Adrenal gland (tissue), 5 donors: ENCODE measurements at regions not wholly inside any gene's neighbourhood (a gene's known extent, or its start where the extent isn't known, plus 50 kb on each side); places are given as distances from the start of the nearest gene placed in this dataset.

Source experiments
- POLR2A ChIP-seq, 2 donors: fragments of 450-650 bp; IDR thresholded peaks; one replicate each; pipeline ENCODE4 v1.6.1; 2017; ENCODE audit warnings: antibody characterized with exemption in 2 of 2, mild to moderate bottlenecking in 2 of 2, moderate library complexity in 1 of 2
- TF ChIP-seq, protein P1 (sequence below), 6 experiments: fragments of 450-650 bp in 4 of 6; fragments of 200-600 bp in 2 of 6; sonication (generic) in 1 of 6; IDR thresholded peaks; 1 replicate in 5 of 6; 2 replicates in 1 of 6; pipeline versions ENCODE4 v1.5.1 to v1.8.0; 2016 to 2021; ENCODE audit warnings: antibody characterized with exemption in 6 of 6, mild to moderate bottlenecking in 2 of 6, moderate library complexity in 1 of 6
- donor health status: DM: no; HTN: no; CAD: no.

DNA sequence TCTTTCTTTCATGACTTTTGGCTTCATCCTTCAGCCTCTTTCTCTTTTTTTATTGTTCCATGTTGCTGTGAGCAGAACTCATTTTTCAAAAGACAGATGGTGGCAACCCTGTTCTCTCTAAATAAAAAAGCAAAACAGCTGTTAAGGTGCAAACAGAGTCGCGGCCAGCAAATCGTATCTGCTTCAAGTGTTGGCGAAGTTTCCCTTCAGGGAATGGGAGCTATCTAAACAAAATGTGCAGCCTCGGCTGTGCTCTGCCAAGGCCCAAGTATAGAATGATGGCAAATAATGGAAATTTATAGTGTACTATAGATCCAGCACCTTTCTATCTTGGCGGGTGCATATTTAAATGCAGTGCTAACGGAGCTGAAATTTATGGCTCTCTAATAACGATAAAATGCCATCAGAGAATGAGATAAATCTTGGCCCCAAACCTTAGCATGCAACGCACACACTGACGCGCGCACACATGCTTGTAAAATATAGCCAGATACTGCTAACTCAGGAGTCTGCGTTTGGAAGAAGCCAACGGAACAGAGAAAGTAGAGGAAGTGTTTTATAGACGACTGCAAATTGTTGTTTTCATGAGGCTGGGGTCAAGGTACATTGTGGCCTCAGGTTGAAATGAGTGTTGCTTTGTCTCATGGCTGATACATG lies 315.5 kb upstream of the RBFOX1 start:
- TF ChIP-seq, protein P1, sequence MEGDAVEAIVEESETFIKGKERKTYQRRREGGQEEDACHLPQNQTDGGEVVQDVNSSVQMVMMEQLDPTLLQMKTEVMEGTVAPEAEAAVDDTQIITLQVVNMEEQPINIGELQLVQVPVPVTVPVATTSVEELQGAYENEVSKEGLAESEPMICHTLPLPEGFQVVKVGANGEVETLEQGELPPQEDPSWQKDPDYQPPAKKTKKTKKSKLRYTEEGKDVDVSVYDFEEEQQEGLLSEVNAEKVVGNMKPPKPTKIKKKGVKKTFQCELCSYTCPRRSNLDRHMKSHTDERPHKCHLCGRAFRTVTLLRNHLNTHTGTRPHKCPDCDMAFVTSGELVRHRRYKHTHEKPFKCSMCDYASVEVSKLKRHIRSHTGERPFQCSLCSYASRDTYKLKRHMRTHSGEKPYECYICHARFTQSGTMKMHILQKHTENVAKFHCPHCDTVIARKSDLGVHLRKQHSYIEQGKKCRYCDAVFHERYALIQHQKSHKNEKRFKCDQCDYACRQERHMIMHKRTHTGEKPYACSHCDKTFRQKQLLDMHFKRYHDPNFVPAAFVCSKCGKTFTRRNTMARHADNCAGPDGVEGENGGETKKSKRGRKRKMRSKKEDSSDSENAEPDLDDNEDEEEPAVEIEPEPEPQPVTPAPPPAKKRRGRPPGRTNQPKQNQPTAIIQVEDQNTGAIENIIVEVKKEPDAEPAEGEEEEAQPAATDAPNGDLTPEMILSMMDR (IDR thresholded peaks at IDR 0.05) = no peak
- no peak for TF ChIP-seq POLR2A (IDR thresholded peaks at IDR 0.05)
